ENCODE measurements at regions not wholly inside any gene's neighbourhood (a gene's known extent, or its start where the extent isn't known, plus 50 kb on each side); places are given as distances from the start of the nearest gene placed in this dataset.
A peak's percentile ranks its signal among the peaks of the same experiment; 100 is the strongest.

GRCh38 chr16:86802013-86802412, 223.7 kb downstream of the FOXL1 start:
- Histone ChIP-seq H3K36me3 (ENCODE audit: insufficient read depth, low read length) (no peaks in the 10 kb centered on the region), H3K9me3 (replicated peaks; ENCODE audit: low read length) (no peaks in the 10 kb centered on the region), H3K27me3 (ENCODE audit: control insufficient read depth, insufficient read depth, low read length) (peaks cover 17% of the 10 kb centered on the region), H3K4me3 (ENCODE audit: low read length) (no peak overlapping the region), H3K4me1 (ENCODE audit: control insufficient read depth, insufficient read depth, low read length) (no peaks in the 10 kb centered on the region), H3K4me2 (ENCODE audit: low read length) (no peak overlapping the region), H3K9ac (ENCODE audit: low read depth, low read length) (no peak overlapping the region)

GRCh38 chr16:86805188-86805587, 226.8 kb downstream of the FOXL1 start:
- Histone ChIP-seq H3K9ac (ENCODE audit: low read depth, low read length) (no peak overlapping the region), H3K4me1 (ENCODE audit: control insufficient read depth, insufficient read depth, low read length) (peaks cover 13% of the 10 kb centered on the region), H3K27me3 (ENCODE audit: control insufficient read depth, insufficient read depth, low read length) (peaks cover 10% of the 10 kb centered on the region), H3K4me3 (ENCODE audit: low read length) (no peak overlapping the region), H3K9me3 (replicated peaks; ENCODE audit: low read length) (no peaks in the 10 kb centered on the region), H3K36me3 (ENCODE audit: insufficient read depth, low read length) (no peaks in the 10 kb centered on the region), H3K4me2 (ENCODE audit: low read length) (no peak overlapping the region)

- Histone ChIP-seq H3K4me2 (ENCODE audit: low read length) (peak overlapping the region; percentile 64), H3K9me3 (replicated peaks; ENCODE audit: low read length) (no peaks in the 10 kb centered on the region), H3K9ac (ENCODE audit: low read depth, low read length) (no peak overlapping the region), H3K4me1 (ENCODE audit: control insufficient read depth, insufficient read depth, low read length) (peaks cover 13% of the 10 kb centered on the region), H3K27me3 (ENCODE audit: control insufficient read depth, insufficient read depth, low read length) (peaks cover 2% of the 10 kb centered on the region), H3K4me3 (ENCODE audit: low read length) (no peak overlapping the region), H3K36me3 (ENCODE audit: insufficient read depth, low read length) (no peaks in the 10 kb centered on the region)
Observed at GRCh38 chr16:86806181-86806837, 228.0 kb downstream of the FOXL1 start.

GRCh38 chr16:86806838-86807351, 228.5 kb downstream of the FOXL1 start:
- Histone ChIP-seq H3K36me3 (ENCODE audit: insufficient read depth, low read length) (no peaks in the 10 kb centered on the region), H3K4me1 (ENCODE audit: control insufficient read depth, insufficient read depth, low read length) (peaks cover 13% of the 10 kb centered on the region), H3K4me3 (ENCODE audit: low read length) (no peak overlapping the region), H3K4me2 (ENCODE audit: low read length) (peak overlapping the region; percentile 64), H3K9me3 (replicated peaks; ENCODE audit: low read length) (no peaks in the 10 kb centered on the region), H3K9ac (ENCODE audit: low read depth, low read length) (no peak overlapping the region), H3K27me3 (ENCODE audit: control insufficient read depth, insufficient read depth, low read length) (no peaks in the 10 kb centered on the region)

GRCh38 chr16:86808863-86809444, 230.6 kb downstream of the FOXL1 start:
- Histone ChIP-seq H3K4me3 (ENCODE audit: low read length) (no peak overlapping the region), H3K9ac (ENCODE audit: low read depth, low read length) (peak overlapping the region; percentile 25), H3K27me3 (ENCODE audit: control insufficient read depth, insufficient read depth, low read length) (peaks cover 3% of the 10 kb centered on the region), H3K4me2 (ENCODE audit: low read length) (peak overlapping the region; percentile 14), H3K9me3 (replicated peaks; ENCODE audit: low read length) (no peaks in the 10 kb centered on the region), H3K4me1 (ENCODE audit: control insufficient read depth, insufficient read depth, low read length) (peaks cover 13% of the 10 kb centered on the region), H3K36me3 (ENCODE audit: insufficient read depth, low read length) (no peaks in the 10 kb centered on the region)

- Histone ChIP-seq H3K27me3 (ENCODE audit: control insufficient read depth, insufficient read depth, low read length) (peaks cover 3% of the 10 kb centered on the region), H3K36me3 (ENCODE audit: insufficient read depth, low read length) (no peaks in the 10 kb centered on the region), H3K4me3 (ENCODE audit: low read length) (no peak overlapping the region), H3K4me2 (ENCODE audit: low read length) (peak overlapping the region; percentile 14), H3K4me1 (ENCODE audit: control insufficient read depth, insufficient read depth, low read length) (peaks cover 13% of the 10 kb centered on the region), H3K9me3 (replicated peaks; ENCODE audit: low read length) (no peaks in the 10 kb centered on the region), H3K9ac (ENCODE audit: low read depth, low read length) (peak overlapping the region; percentile 25)
Observed at GRCh38 chr16:86809458-86809955, 231.2 kb downstream of the FOXL1 start.

- peaks cover 13% of the 10 kb centered on the region for H3K4me1 ChIP-seq (ENCODE audit: control insufficient read depth, insufficient read depth, low read length)
- H3K9me3 ChIP-seq (replicated peaks; ENCODE audit: low read length): no peaks in the 10 kb centered on the region
- H3K4me3 ChIP-seq (ENCODE audit: low read length): no peak overlapping the region
- no peak overlapping the region for H3K9ac ChIP-seq (ENCODE audit: low read depth, low read length)
- peaks cover 6% of the 10 kb centered on the region for H3K27me3 ChIP-seq (ENCODE audit: control insufficient read depth, insufficient read depth, low read length)
- no peak overlapping the region for H3K4me2 ChIP-seq (ENCODE audit: low read length)
- no peaks in the 10 kb centered on the region for H3K36me3 ChIP-seq (ENCODE audit: insufficient read depth, low read length)
Observed at GRCh38 chr16:86810062-86810461, 231.7 kb downstream of the FOXL1 start.

GRCh38 chr16:86812363-86812970, 234.1 kb downstream of the FOXL1 start:
- Histone ChIP-seq H3K4me2 (ENCODE audit: low read length) (no peak overlapping the region), H3K9ac (ENCODE audit: low read depth, low read length) (no peak overlapping the region), H3K4me1 (ENCODE audit: control insufficient read depth, insufficient read depth, low read length) (peaks cover 13% of the 10 kb centered on the region), H3K4me3 (ENCODE audit: low read length) (no peak overlapping the region), H3K9me3 (replicated peaks; ENCODE audit: low read length) (no peaks in the 10 kb centered on the region), H3K27me3 (ENCODE audit: control insufficient read depth, insufficient read depth, low read length) (peaks cover 19% of the 10 kb centered on the region), H3K36me3 (ENCODE audit: insufficient read depth, low read length) (no peaks in the 10 kb centered on the region)

- peaks cover 29% of the 10 kb centered on the region for H3K27me3 ChIP-seq (ENCODE audit: control insufficient read depth, insufficient read depth, low read length)
- no peak overlapping the region for H3K9ac ChIP-seq (ENCODE audit: low read depth, low read length)
- H3K4me3 ChIP-seq (ENCODE audit: low read length): no peak overlapping the region
- no peaks in the 10 kb centered on the region for H3K36me3 ChIP-seq (ENCODE audit: insufficient read depth, low read length)
- H3K9me3 ChIP-seq (replicated peaks; ENCODE audit: low read length): no peaks in the 10 kb centered on the region
- no peak overlapping the region for H3K4me2 ChIP-seq (ENCODE audit: low read length)
- H3K4me1 ChIP-seq (ENCODE audit: control insufficient read depth, insufficient read depth, low read length): peaks cover 16% of the 10 kb centered on the region
Observed at GRCh38 chr16:86814256-86814655, 235.9 kb downstream of the FOXL1 start.

- H3K9ac ChIP-seq (ENCODE audit: low read depth, low read length): no peak overlapping the region
- no peak overlapping the region for H3K4me3 ChIP-seq (ENCODE audit: low read length)
- peaks cover 13% of the 10 kb centered on the region for H3K4me1 ChIP-seq (ENCODE audit: control insufficient read depth, insufficient read depth, low read length)
- H3K4me2 ChIP-seq (ENCODE audit: low read length): no peak overlapping the region
- no peaks in the 10 kb centered on the region for H3K36me3 ChIP-seq (ENCODE audit: insufficient read depth, low read length)
- H3K9me3 ChIP-seq (replicated peaks; ENCODE audit: low read length): no peaks in the 10 kb centered on the region
- H3K27me3 ChIP-seq (ENCODE audit: control insufficient read depth, insufficient read depth, low read length): peaks cover 32% of the 10 kb centered on the region
Observed at GRCh38 chr16:86816930-86817625, 238.7 kb downstream of the FOXL1 start.
